Islet of Langerhans (tissue), 1 donor: ENCODE measurements at regions not wholly inside any gene's neighbourhood (a gene's known extent, or its start where the extent isn't known, plus 50 kb on each side); places are given as distances from the start of the nearest gene placed in this dataset.
"Not testable (repeated sequence)": the region's sequence is repeated elsewhere in the genome, so short reads cannot be mapped to it uniquely, and the experiment has no call there.

Source experiments
- FAIRE-seq: peaks from one replicate; lab custom pipeline; 2011; peaks lifted over from hg19 to GRCh38; lab: Jason Lieb, UNC

GRCh38 chr18:1848716-1849115 lies 722.6 kb downstream of the METTL4 start:
- no peak for FAIRE-seq

- FAIRE-seq: no peak
Measured at GRCh38 chr18:1849386-1849785, 721.9 kb downstream of the METTL4 start.

- not testable (repeated sequence) for FAIRE-seq
Measured at GRCh38 chr18:1857281-1857680, 714.0 kb downstream of the METTL4 start.

- no peak for FAIRE-seq
Measured at GRCh38 chr18:1861473-1861872, 709.8 kb downstream of the METTL4 start.

GRCh38 chr18:1865869-1866268 lies 705.4 kb downstream of the METTL4 start:
- no peak for FAIRE-seq

GRCh38 chr18:1872274-1872673 lies 699.0 kb downstream of the METTL4 start:
- FAIRE-seq: no peak

- no peak for FAIRE-seq
Measured at GRCh38 chr18:1875219-1875618, 696.1 kb downstream of the METTL4 start.

GRCh38 chr18:1884623-1885022 lies 686.7 kb downstream of the METTL4 start:
- FAIRE-seq: no peak

GRCh38 chr18:1891641-1892040 lies 679.7 kb downstream of the METTL4 start:
- no peak for FAIRE-seq

- no peak for FAIRE-seq
Measured at GRCh38 chr18:1892191-1892590, 679.1 kb downstream of the METTL4 start.

- FAIRE-seq: no peak
Measured at GRCh38 chr18:1895456-1896185, 675.7 kb downstream of the METTL4 start.

GRCh38 chr18:1906421-1906820 lies 664.9 kb downstream of the METTL4 start:
- FAIRE-seq: no peak

- no peak for FAIRE-seq
Measured at GRCh38 chr18:1907470-1908206, 663.7 kb downstream of the METTL4 start.

GRCh38 chr18:1914489-1914888 lies 656.8 kb downstream of the METTL4 start:
- no peak for FAIRE-seq

- no peak for FAIRE-seq
Measured at GRCh38 chr18:1916869-1917523, 654.3 kb downstream of the METTL4 start.

GRCh38 chr18:1917569-1917968 lies 653.7 kb downstream of the METTL4 start:
- no peak for FAIRE-seq

- no peak for FAIRE-seq
Measured at GRCh38 chr18:1922066-1922465, 649.2 kb downstream of the METTL4 start.

- FAIRE-seq: no peak
Measured at GRCh38 chr18:1928711-1929110, 642.6 kb downstream of the METTL4 start.

GRCh38 chr18:1929720-1930119 lies 641.6 kb downstream of the METTL4 start:
- FAIRE-seq: no peak

- no peak for FAIRE-seq
Measured at GRCh38 chr18:1930291-1931270, 640.7 kb downstream of the METTL4 start.

GRCh38 chr18:1952486-1952885 lies 618.8 kb downstream of the METTL4 start:
- FAIRE-seq: no peak
